H9 (cell line): ENCODE measurements at regions not wholly inside any gene's neighbourhood (a gene's known extent, or its start where the extent isn't known, plus 50 kb on each side); places are given as distances from the start of the nearest gene placed in this dataset.

ENCODE experiments used
- DNase-seq: peaks from one replicate; pipeline ENCODE4 v3.0.0-alpha.2; 2017
- H2AFZ ChIP-seq: one replicate; pipeline ENCODE4 v1.6.1; 2013; ENCODE audit warnings: mild to moderate bottlenecking, low read length, control low read depth, moderate library complexity
- H2AK5ac ChIP-seq: 2 replicates; pipeline ENCODE4 v1.6.1; 2013; ENCODE audit warnings: low read length, control low read depth, mixed read lengths; ENCODE audit not compliant: insufficient read length
- H2BK120ac ChIP-seq: one replicate; pipeline ENCODE4 v1.6.1; 2013; ENCODE audit warnings: low read depth, mild to moderate bottlenecking, low read length, control low read depth, inconsistent platforms; ENCODE audit not compliant: poor library complexity, severe bottlenecking
- H2BK12ac ChIP-seq: 2 replicates; pipeline ENCODE4 v1.6.1; 2013; ENCODE audit warnings: low read length, control low read depth, mixed read lengths, low read depth; ENCODE audit not compliant: insufficient read length
- H2BK15ac ChIP-seq: 2 replicates; pipeline ENCODE4 v1.6.1; 2013; ENCODE audit warnings: low read depth, low read length, control low read depth
- H2BK20ac ChIP-seq: one replicate; pipeline ENCODE4 v1.6.1; 2013; ENCODE audit warnings: low read depth, mild to moderate bottlenecking, low read length, control low read depth, inconsistent platforms; ENCODE audit not compliant: poor library complexity, severe bottlenecking
- H2BK5ac ChIP-seq: 2 replicates; pipeline ENCODE4 v1.6.1; 2013; ENCODE audit warnings: low read length, control low read depth, mixed read lengths; ENCODE audit not compliant: insufficient read length
- H3K14ac ChIP-seq: 2 replicates; pipeline ENCODE4 v1.6.1; 2013; ENCODE audit warnings: low read length, control low read depth; ENCODE audit not compliant: insufficient read depth
- H3K18ac ChIP-seq: 2 replicates; pipeline ENCODE4 v1.6.1; 2013; ENCODE audit warnings: low read depth, mild to moderate bottlenecking, mixed read lengths, low read length, control low read depth; ENCODE audit not compliant: insufficient read length
- H3K23ac ChIP-seq: 2 replicates; pipeline ENCODE4 v1.6.1; 2013; ENCODE audit warnings: low read length, control low read depth, mixed read lengths, low read depth; ENCODE audit not compliant: insufficient read length
- H3K23me2 ChIP-seq: 2 replicates; pipeline ENCODE4 v1.6.1; 2013; ENCODE audit warnings: low read depth, mild to moderate bottlenecking, mixed read lengths, low read length, control low read depth; ENCODE audit not compliant: insufficient read length, poor library complexity, severe bottlenecking
- H3K27ac ChIP-seq: 2 replicates; pipeline ENCODE4 v1.5.1; 2013; ENCODE audit warnings: low read length, control low read depth, mixed read lengths, low read depth; ENCODE audit not compliant: insufficient read length
- H3K27me3 ChIP-seq: 2 replicates; pipeline ENCODE4 v1.6.1; 2013; ENCODE audit warnings: low read length, control low read depth, inconsistent platforms; ENCODE audit not compliant: insufficient read depth
- H3K4ac ChIP-seq: 2 replicates; pipeline ENCODE4 v1.6.1; 2013; ENCODE audit warnings: low read depth, mild to moderate bottlenecking, control low read depth, inconsistent platforms, low read length, moderate library complexity
- H3K4me1 ChIP-seq: 2 replicates; pipeline ENCODE4 v1.6.1; 2013; ENCODE audit warnings: low read length, control low read depth, inconsistent platforms; ENCODE audit not compliant: insufficient read depth
- H3K4me2 ChIP-seq: 2 replicates; pipeline ENCODE4 v1.6.1; 2013; ENCODE audit warnings: low read length, control low read depth, mixed read lengths; ENCODE audit not compliant: insufficient read length, insufficient read depth
- H3K56ac ChIP-seq: 2 replicates; pipeline ENCODE4 v1.6.1; 2013; ENCODE audit warnings: low read depth, mild to moderate bottlenecking, mixed read lengths, low read length, control low read depth; ENCODE audit not compliant: insufficient read length
- H3K79me1 ChIP-seq: 2 replicates; pipeline ENCODE4 v1.6.1; 2013; ENCODE audit warnings: low read depth, mild to moderate bottlenecking, moderate library complexity, low read length, control low read depth, inconsistent platforms; ENCODE audit not compliant: insufficient read depth, poor library complexity, severe bottlenecking
- H3K79me2 ChIP-seq: 2 replicates; pipeline ENCODE4 v1.6.1; 2013; ENCODE audit warnings: low read length, control low read depth, inconsistent platforms; ENCODE audit not compliant: insufficient read depth
- H3K9ac ChIP-seq: 2 replicates; pipeline ENCODE4 v1.6.1; 2013; ENCODE audit warnings: low read length, control low read depth, mixed read lengths; ENCODE audit not compliant: insufficient read length; ENCODE audit errors: extremely low read depth
- H3K9me3 ChIP-seq: one replicate; pipeline ENCODE4 v1.6.1; 2013; ENCODE audit warnings: low read depth, low read length, inconsistent platforms; ENCODE audit not compliant: control insufficient read depth
- H3T11ph ChIP-seq: one replicate; pipeline ENCODE4 v1.6.1; 2013; ENCODE audit warnings: mild to moderate bottlenecking, low read length, control low read depth, inconsistent platforms
- H4K20me1 ChIP-seq: one replicate; pipeline ENCODE4 v1.6.1; 2013; ENCODE audit not compliant: control insufficient read depth, insufficient read length, insufficient read depth
- H4K5ac ChIP-seq: 2 replicates; pipeline ENCODE4 v1.6.1; 2013; ENCODE audit warnings: low read depth, mild to moderate bottlenecking, mixed read lengths, low read length, control low read depth; ENCODE audit not compliant: insufficient read length
- H4K8ac ChIP-seq: replicated peaks from 2 replicates; pipeline ENCODE4 v1.6.1; 2013; ENCODE audit warnings: low read length, control low read depth, mixed read lengths, low read depth; ENCODE audit not compliant: insufficient read length
- H4K91ac ChIP-seq: 2 replicates; pipeline ENCODE4 v1.6.1; 2013; ENCODE audit warnings: low read depth, mild to moderate bottlenecking, moderate library complexity, mixed read lengths, low read length, control low read depth; ENCODE audit not compliant: insufficient read length
- H3K27ac Mint-ChIP-seq, 3 experiments: 2 replicates in 2 of 3; 3 replicates in 1 of 3; pipeline ENCODE4 v1.8.0; 2020 to 2021; ENCODE audit warnings: mixed read lengths in 3 of 3, mild to moderate bottlenecking in 1 of 3, moderate library complexity in 1 of 3
- H3K27me3 Mint-ChIP-seq: 2 replicates; pipeline ENCODE4 v1.8.0; 2021; ENCODE audit warnings: low read depth, mild to moderate bottlenecking, moderate library complexity, mixed read lengths
- H3K36me3 Mint-ChIP-seq, 3 experiments: 2 replicates in 2 of 3; 3 replicates in 1 of 3; pipeline ENCODE4 v1.8.0; 2020 to 2021; ENCODE audit warnings: low read depth in 3 of 3, mixed read lengths in 3 of 3; ENCODE audit not compliant: insufficient read depth in 1 of 3
- H3K4me1 Mint-ChIP-seq, 2 experiments: 2 replicates each; pipeline ENCODE4 v1.8.0; 2020; ENCODE audit warnings: mixed read lengths in 2 of 2
- H3K4me3 Mint-ChIP-seq, 2 experiments: 2 replicates in 1 of 2; 3 replicates in 1 of 2; pipeline ENCODE4 v1.8.0; 2020 to 2021; ENCODE audit warnings: mild to moderate bottlenecking in 2 of 2, mixed read lengths in 2 of 2, moderate library complexity in 1 of 2
- H3K9me3 Mint-ChIP-seq, 2 experiments: 2 replicates in 1 of 2; 3 replicates in 1 of 2; pipeline ENCODE4 v1.8.0; 2020; ENCODE audit warnings: mild to moderate bottlenecking in 2 of 2, mixed read lengths in 2 of 2, moderate library complexity in 1 of 2
- TF ChIP-seq, protein P1 (sequence below): fragments of 200-600 bp; sonication (generic); conservative IDR thresholded peaks from 3 replicates; pipeline ENCODE4 v1.8.0; 2021; ENCODE audit warnings: antibody characterized with exemption, mild to moderate bottlenecking

DNA sequence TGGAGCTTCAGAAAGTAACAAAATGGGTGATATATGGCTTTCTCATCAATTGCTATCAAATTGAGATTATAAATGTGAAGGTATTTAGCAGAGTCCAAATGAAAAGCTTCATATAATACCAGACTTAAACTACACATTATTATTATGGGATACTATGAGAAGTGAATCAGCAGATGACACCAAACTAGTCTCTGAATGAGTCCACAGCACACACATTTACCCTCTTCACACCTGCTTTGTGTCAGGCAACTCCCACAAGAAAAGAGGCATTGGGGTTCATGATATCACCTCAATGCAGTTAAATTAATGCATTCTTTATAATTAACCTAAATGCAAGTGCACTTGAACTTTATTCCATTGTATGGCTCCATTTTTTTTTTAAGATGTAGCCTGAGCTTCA is 330.5 kb downstream of the BCL11B start:
- H3K9ac ChIP-seq: no peak overlapping the region
- no peak overlapping the region for H3K14ac ChIP-seq
- Mint-ChIP-seq H3K4me1 (peaks cover 8 to 15% of the 10 kb centered on the region in 2 experiments), H3K36me3 (no peaks in the 10 kb centered on the region), H3K4me3 (no peak overlapping the region), H3K9me3 (no peaks in the 10 kb centered on the region), H3K27me3 (peaks cover 2% of the 10 kb centered on the region), H3K27ac (no peak overlapping the region)
- TF ChIP-seq, protein P1, sequence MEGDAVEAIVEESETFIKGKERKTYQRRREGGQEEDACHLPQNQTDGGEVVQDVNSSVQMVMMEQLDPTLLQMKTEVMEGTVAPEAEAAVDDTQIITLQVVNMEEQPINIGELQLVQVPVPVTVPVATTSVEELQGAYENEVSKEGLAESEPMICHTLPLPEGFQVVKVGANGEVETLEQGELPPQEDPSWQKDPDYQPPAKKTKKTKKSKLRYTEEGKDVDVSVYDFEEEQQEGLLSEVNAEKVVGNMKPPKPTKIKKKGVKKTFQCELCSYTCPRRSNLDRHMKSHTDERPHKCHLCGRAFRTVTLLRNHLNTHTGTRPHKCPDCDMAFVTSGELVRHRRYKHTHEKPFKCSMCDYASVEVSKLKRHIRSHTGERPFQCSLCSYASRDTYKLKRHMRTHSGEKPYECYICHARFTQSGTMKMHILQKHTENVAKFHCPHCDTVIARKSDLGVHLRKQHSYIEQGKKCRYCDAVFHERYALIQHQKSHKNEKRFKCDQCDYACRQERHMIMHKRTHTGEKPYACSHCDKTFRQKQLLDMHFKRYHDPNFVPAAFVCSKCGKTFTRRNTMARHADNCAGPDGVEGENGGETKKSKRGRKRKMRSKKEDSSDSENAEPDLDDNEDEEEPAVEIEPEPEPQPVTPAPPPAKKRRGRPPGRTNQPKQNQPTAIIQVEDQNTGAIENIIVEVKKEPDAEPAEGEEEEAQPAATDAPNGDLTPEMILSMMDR: no peak
- no peak overlapping the region for H3K56ac ChIP-seq
- H3K79me1 ChIP-seq: no peaks in the 10 kb centered on the region
- no peak overlapping the region for H2BK120ac ChIP-seq
- H2AK5ac ChIP-seq: no peak overlapping the region
- no peaks in the 10 kb centered on the region for H3K9me3 ChIP-seq
- no peak overlapping the region for H4K91ac ChIP-seq
- H3K4me1 ChIP-seq: no peaks in the 10 kb centered on the region
- no peak overlapping the region for H2BK20ac ChIP-seq
- H3K18ac ChIP-seq: no peak overlapping the region
- no peaks in the 10 kb centered on the region for H3K27me3 ChIP-seq
- no peaks in the 10 kb centered on the region for H3K23me2 ChIP-seq
- no peaks in the 10 kb centered on the region for H4K20me1 ChIP-seq
- no peak overlapping the region for H4K5ac ChIP-seq
- H3T11ph ChIP-seq: no peak overlapping the region
- H3K23ac ChIP-seq: no peak overlapping the region
- no peak overlapping the region for H4K8ac ChIP-seq
- no peak overlapping the region for H3K4me2 ChIP-seq
- H2BK5ac ChIP-seq: no peak overlapping the region
- H2AFZ ChIP-seq: no peak overlapping the region
- no peak overlapping the region for H2BK12ac ChIP-seq
- no peak overlapping the region for H3K4ac ChIP-seq
- no peak overlapping the region for H3K27ac ChIP-seq
- H3K79me2 ChIP-seq: no peaks in the 10 kb centered on the region
- no peak overlapping the region for H2BK15ac ChIP-seq
- no peak for DNase-seq
